ENCODE measurements at regions not wholly inside any gene's neighbourhood (a gene's known extent, or its start where the extent isn't known, plus 50 kb on each side); places are given as distances from the start of the nearest gene placed in this dataset.

DNA sequence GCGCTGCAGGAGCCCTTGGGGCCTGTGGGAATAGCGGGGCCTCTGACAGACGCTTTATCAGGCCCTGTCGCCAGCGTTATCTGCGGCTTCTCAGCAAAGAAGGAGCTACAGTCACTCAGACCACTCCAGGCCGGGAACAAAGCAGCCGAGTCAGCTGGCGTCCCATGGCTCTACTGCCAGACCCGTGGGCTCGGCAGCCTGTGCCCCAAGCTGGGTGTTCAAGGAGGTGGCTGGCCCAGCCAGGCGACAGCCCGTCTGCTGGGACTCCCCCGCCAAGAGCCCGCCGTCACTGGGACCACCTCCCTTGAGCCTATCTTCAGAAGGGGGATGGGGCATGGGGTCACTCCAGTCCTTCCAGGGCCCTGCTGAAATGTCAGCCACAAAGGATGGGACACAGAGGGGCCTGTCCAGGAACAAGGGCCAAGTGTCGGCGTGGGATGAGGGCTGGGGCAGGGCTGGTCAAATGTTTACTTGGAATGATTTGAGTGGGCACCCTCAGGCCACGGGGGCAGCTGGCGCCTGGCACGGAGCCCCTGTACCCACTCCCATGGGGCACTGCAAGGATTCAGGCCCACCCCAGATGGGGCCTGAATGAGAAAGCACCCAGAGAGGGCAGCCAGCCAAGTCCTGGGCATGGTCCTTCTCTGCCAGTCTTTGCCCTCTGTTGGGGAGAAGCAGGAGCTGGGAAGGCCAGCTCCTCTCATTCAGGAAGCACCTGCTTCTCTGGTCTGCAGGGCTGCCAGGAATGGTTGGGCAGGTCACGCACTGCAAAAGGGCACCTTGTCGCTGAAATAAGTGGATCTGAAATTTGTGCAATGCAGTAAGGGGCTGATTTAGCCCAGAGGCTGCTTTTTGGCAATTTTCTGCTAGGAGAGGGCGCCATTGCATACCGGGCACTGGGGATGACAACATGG, 148.3 kb downstream of the SMAD6 start:
- no peak overlapping the region for H3K27ac Mint-ChIP-seq
- no peak overlapping the region for H3K4me3 ChIP-seq (ENCODE audit: low read length)
- H3K36me3 Mint-ChIP-seq: no peaks in the 10 kb centered on the region
- H3K27me3 Mint-ChIP-seq: peaks cover 16 to 40% of the 10 kb centered on the region in 2 donors
- peaks cover 6 to 11% (median 11%) of the 10 kb centered on the region in 3 donors for H3K4me1 Mint-ChIP-seq
- H3K36me3 ChIP-seq (ENCODE audit: insufficient read depth, low read length): no peaks in the 10 kb centered on the region
- POLR2A ChIA-PET: no interaction called here
- H3K4me3 Mint-ChIP-seq: no peak overlapping the region
- H3K9me3 Mint-ChIP-seq: no peaks in the 10 kb centered on the region
- no peaks in the 10 kb centered on the region for H3K27me3 ChIP-seq (ENCODE audit: insufficient read depth, low read length, poor library complexity, severe bottlenecking)
- H3K4me1 ChIP-seq (ENCODE audit: insufficient read depth, low read length): no peaks in the 10 kb centered on the region
- H3K9me3 ChIP-seq (ENCODE audit: low read length): no peaks in the 10 kb centered on the region
- H3K27ac ChIP-seq (ENCODE audit: low read depth, low read length): no peak overlapping the region
- CTCF ChIA-PET: interaction anchor here (0.9 to 2.4 kb wide), 9 partner anchors 10 to 250 kb away, joined by 3 to 10 read pairs (median 9); no protein-coding TSS in a partner anchor
- no peak for DNase-seq

DNA sequence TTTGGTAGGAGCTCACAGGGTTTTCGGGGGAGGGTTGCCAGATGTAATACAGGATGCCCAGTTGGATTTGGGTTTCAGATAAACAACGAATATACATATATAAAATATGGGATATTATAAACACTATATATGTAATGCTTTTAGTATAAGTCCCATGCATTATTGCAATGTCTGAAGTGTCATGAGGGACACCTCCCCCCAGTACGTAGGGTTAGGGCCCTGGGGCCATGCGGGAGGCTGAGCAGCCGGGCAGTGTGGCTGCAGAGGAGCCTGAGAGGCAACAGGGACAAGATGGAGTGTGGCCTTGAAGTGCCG, 148.9 kb downstream of the SMAD6 start:
- ChIA-PET CTCF (interaction anchor here (0.9 to 2.4 kb wide), 9 partner anchors 9 to 250 kb away, joined by 3 to 10 read pairs (median 9); no protein-coding TSS in a partner anchor), POLR2A (no interaction called here)
- no peaks in the 10 kb centered on the region for H3K36me3 ChIP-seq (ENCODE audit: insufficient read depth, low read length)
- no peaks in the 10 kb centered on the region for H3K27me3 ChIP-seq (ENCODE audit: insufficient read depth, low read length, poor library complexity, severe bottlenecking)
- no peaks in the 10 kb centered on the region for H3K9me3 ChIP-seq (ENCODE audit: low read length)
- Mint-ChIP-seq H3K36me3 (no peaks in the 10 kb centered on the region), H3K4me3 (peak overlapping the region in 4 of 7 donors; percentile 59 to 63 (median 60)), H3K27ac (no peak overlapping the region), H3K27me3 (peaks cover 13 to 35% of the 10 kb centered on the region in 2 donors), H3K9me3 (no peaks in the 10 kb centered on the region), H3K4me1 (peaks cover 6 to 11% (median 11%) of the 10 kb centered on the region in 3 donors)
- no peak for DNase-seq
- H3K4me1 ChIP-seq (ENCODE audit: insufficient read depth, low read length): no peaks in the 10 kb centered on the region
- no peak overlapping the region for H3K27ac ChIP-seq (ENCODE audit: low read depth, low read length)
- H3K4me3 ChIP-seq (ENCODE audit: low read length): no peak overlapping the region

DNA sequence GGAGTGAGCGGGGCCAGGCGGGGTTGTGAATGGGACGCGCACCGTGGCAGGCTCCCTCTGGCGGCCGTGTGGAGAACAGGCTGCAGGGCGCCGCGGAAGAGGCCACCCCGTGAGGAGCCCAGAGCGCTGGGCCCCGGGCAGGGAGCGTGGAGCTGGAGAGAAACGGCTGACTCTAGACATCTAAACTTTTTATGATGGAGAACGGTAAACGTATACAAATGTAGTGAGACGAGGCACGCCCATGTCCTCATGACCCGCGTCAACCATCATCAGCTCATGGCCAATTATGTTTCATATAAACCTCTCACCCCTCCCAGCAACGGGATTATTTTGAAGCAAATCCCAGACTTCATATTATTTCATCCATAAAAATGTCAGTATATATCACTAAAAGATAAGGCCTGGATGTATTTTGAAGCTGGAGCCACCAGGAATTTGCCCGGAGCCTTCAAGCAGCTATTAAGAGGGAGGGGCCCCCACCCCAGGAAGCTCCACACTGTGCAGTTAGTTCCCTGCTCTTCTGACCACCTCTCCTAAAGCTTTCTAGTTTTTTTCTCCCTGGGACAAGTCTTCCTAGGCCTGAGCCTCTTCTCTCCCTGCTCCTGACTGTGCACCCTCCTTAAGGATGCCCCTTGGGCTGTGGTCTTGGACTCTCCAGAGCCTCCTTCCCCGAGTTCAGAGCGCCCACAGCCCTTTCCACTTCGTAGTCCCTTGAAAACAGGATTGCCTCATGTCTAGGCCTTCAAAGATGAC, 149.5 kb downstream of the SMAD6 start:
- H3K27me3 ChIP-seq (ENCODE audit: insufficient read depth, low read length, poor library complexity, severe bottlenecking): no peaks in the 10 kb centered on the region
- H3K4me3 ChIP-seq (ENCODE audit: low read length): no peak overlapping the region
- no peaks in the 10 kb centered on the region for H3K36me3 Mint-ChIP-seq
- H3K27ac Mint-ChIP-seq: no peak overlapping the region
- H3K27me3 Mint-ChIP-seq: peaks cover 12 to 35% of the 10 kb centered on the region in 2 donors
- H3K4me1 Mint-ChIP-seq: peaks cover 6 to 11% (median 11%) of the 10 kb centered on the region in 3 donors
- ChIA-PET CTCF (interaction anchor here (0.8 to 2.4 kb wide), 12 partner anchors 9 to 251 kb away, joined by 3 to 10 read pairs (median 5); no protein-coding TSS in a partner anchor), POLR2A (no interaction called here)
- no peaks in the 10 kb centered on the region for H3K9me3 Mint-ChIP-seq
- no peaks in the 10 kb centered on the region for H3K4me1 ChIP-seq (ENCODE audit: insufficient read depth, low read length)
- DNase-seq: peak; percentile 36 to 72 (median 49)
- no peaks in the 10 kb centered on the region for H3K9me3 ChIP-seq (ENCODE audit: low read length)
- no peaks in the 10 kb centered on the region for H3K36me3 ChIP-seq (ENCODE audit: insufficient read depth, low read length)
- H3K27ac ChIP-seq (ENCODE audit: low read depth, low read length): no peak overlapping the region
- H3K4me3 Mint-ChIP-seq: peak overlapping the region in 6 of 7 donors; percentile 34 to 63 (median 61)

DNA sequence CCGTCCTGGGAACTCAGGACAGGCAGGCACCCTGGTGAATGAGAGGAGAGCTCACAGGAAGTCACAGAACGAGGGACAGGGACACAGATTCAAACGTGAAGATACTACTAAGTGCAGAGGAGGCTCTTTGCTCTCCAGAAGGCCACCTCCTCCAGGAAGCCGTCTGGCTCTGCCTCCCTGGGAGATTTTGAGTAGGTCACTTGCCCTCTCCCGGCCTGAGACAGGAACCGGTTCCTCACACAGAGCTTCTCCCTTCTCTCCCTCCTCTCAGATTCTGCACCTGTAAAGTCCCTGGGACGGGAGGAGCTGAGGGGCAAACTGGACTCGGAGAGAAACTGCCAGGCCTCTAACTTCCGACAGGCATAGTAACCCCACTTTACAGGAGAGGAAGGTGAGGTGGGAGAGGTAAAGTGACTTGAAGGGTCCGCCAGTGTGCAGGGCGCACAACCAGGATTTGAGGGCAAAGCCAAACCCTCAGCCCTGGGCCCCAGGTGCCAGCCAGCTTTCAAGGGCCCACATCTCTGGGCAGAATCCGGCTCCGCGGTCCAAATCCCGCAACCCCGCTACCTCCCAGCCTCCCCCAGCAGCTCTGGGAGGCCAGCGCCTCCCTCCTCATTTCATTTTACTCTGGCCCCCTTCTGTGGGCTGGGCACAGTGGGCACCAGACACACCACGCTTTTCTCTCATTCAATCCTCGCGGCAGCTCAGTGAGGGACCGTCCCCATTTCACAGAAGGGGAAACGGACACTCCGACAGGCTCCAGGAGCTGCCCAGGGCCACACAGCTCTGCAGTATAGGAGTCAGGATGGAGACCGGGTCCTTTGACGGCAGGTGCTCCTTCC, 150.2 kb downstream of the SMAD6 start:
- Histone ChIP-seq H3K36me3 (ENCODE audit: insufficient read depth, low read length) (no peaks in the 10 kb centered on the region), H3K4me1 (ENCODE audit: insufficient read depth, low read length) (no peaks in the 10 kb centered on the region), H3K4me3 (ENCODE audit: low read length) (no peak overlapping the region), H3K27ac (ENCODE audit: low read depth, low read length) (no peak overlapping the region), H3K27me3 (ENCODE audit: insufficient read depth, low read length, poor library complexity, severe bottlenecking) (no peaks in the 10 kb centered on the region), H3K9me3 (ENCODE audit: low read length) (no peaks in the 10 kb centered on the region)
- peak overlapping the region in 1 of 7 donors; percentile 37 for H3K4me3 Mint-ChIP-seq
- H3K36me3 Mint-ChIP-seq: peaks cover 0 to under 1% (median 0%) of the 10 kb centered on the region in 3 donors
- POLR2A ChIA-PET: no interaction called here
- DNase-seq: no peak
- H3K9me3 Mint-ChIP-seq: no peaks in the 10 kb centered on the region
- H3K27ac Mint-ChIP-seq: peak overlapping the region in 1 of 8 donors; percentile 79
- H3K4me1 Mint-ChIP-seq: peaks cover 6 to 11% (median 11%) of the 10 kb centered on the region in 3 donors
- CTCF ChIA-PET: interaction anchor here (0.7 to 2.4 kb wide), 10 partner anchors 8 to 249 kb away, joined by 3 to 9 read pairs (median 4); no protein-coding TSS in a partner anchor
- peaks cover 12 to 36% of the 10 kb centered on the region in 2 donors for H3K27me3 Mint-ChIP-seq

DNA sequence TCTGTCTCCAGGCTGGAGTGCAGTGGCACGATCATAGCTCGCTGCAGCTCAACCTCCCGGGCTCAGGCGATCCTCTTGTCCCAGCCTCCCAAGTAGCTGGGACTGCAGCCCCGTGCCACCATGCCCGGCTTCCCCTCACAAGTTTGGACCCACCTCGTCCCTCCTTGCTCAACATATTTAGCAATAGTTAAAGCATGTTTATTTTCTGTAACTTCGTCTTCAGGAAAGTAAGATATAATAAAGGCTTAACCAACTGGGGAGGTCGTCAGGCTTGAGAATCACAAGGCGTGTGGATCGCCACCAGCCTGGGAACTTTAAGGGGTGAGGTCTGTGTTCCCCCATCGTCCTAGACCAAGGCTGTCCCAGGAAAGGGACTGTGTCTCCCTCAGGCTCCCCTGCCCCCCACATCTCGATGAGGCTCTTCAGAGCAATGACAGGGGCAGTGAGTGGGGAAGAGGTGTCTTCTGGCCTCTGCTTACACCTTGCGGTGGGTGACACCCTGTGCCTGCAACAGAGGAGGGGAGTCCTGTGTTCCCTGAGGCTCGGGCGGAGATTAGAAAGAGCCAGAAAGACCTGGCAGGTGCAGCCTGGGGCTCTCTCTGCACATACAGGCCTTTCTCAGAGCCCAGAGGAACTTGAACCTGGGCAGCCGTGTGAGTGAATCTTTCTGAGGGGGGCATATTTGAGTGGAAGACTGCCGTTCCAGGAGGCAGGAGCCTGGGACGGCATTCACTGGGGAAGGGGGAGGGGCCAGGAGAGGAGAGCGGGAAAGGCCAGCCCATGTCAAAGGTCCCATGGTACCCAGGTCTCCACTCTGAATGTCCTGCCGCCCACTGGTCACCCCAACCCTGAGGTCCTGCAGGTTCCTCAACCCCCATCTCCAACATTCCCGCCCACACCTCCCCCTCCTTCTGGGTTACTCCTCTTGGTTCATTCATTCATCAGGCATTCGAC, 152.3 kb downstream of the SMAD6 start:
- H3K27me3 Mint-ChIP-seq: peaks cover 10 to 37% of the 10 kb centered on the region in 2 donors
- no peak overlapping the region for H3K27ac ChIP-seq (ENCODE audit: low read depth, low read length)
- ChIA-PET CTCF (no interaction called here), POLR2A (no interaction called here)
- H3K4me3 Mint-ChIP-seq: no peak overlapping the region
- H3K9me3 Mint-ChIP-seq: no peaks in the 10 kb centered on the region
- no peaks in the 10 kb centered on the region for H3K4me1 ChIP-seq (ENCODE audit: insufficient read depth, low read length)
- peak overlapping the region in 1 of 8 donors; percentile 38 for H3K27ac Mint-ChIP-seq
- peaks cover 6 to 11% (median 11%) of the 10 kb centered on the region in 3 donors for H3K4me1 Mint-ChIP-seq
- H3K4me3 ChIP-seq (ENCODE audit: low read length): no peak overlapping the region
- no peaks in the 10 kb centered on the region for H3K9me3 ChIP-seq (ENCODE audit: low read length)
- H3K36me3 Mint-ChIP-seq: peaks cover 0 to 1% (median 0%) of the 10 kb centered on the region in 3 donors
- H3K27me3 ChIP-seq (ENCODE audit: insufficient read depth, low read length, poor library complexity, severe bottlenecking): no peaks in the 10 kb centered on the region
- DNase-seq: no peak
- no peaks in the 10 kb centered on the region for H3K36me3 ChIP-seq (ENCODE audit: insufficient read depth, low read length)

DNA sequence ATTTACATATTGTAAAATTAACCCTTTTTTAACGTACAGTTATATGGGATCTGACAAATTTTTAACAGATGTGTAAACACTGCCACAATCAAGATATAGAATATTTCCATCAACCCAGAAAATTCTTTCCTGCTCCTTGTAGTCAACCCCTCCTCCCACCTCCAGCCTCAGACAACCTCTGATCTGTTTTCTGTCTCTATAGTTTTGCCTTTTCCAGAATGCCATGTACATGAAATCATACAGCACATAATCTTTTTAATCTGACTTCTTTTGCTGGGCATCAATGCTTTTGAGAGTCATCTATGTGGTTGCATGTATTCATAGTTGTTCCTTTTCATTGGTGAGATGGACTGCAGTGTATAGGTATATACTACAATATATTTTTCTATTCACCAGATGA, 153.0 kb downstream of the SMAD6 start:
- Mint-ChIP-seq H3K27ac (no peak overlapping the region), H3K27me3 (peaks cover 12 to 39% of the 10 kb centered on the region in 2 donors), H3K4me1 (peaks cover 6 to 11% (median 11%) of the 10 kb centered on the region in 3 donors), H3K9me3 (no peaks in the 10 kb centered on the region), H3K36me3 (peaks cover 0 to 1% (median 0%) of the 10 kb centered on the region in 3 donors), H3K4me3 (no peak overlapping the region)
- DNase-seq: no peak
- Histone ChIP-seq H3K4me3 (ENCODE audit: low read length) (no peak overlapping the region), H3K27me3 (ENCODE audit: insufficient read depth, low read length, poor library complexity, severe bottlenecking) (no peaks in the 10 kb centered on the region), H3K4me1 (ENCODE audit: insufficient read depth, low read length) (no peaks in the 10 kb centered on the region), H3K27ac (ENCODE audit: low read depth, low read length) (no peak overlapping the region), H3K9me3 (ENCODE audit: low read length) (no peaks in the 10 kb centered on the region), H3K36me3 (ENCODE audit: insufficient read depth, low read length) (no peaks in the 10 kb centered on the region)
- ChIA-PET POLR2A (no interaction called here), CTCF (no interaction called here)

DNA sequence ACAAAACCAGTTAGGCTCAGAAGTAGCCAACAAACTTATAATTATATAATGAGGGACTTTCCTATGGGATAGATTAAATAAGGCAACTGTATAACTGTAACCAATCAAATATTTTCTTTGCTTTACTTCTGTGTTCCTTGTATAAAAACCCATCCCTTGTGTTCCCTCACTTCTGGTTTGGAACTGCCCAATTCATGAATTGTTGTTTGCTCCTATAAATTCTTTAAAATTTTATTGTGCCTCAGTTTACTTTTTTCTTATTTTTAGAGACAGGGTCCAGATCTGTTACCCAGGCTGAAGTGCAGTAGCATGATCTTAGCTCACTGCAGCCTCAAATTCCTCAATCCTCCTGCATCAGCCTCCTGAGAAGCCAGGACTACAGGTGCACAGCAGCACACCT, 155.7 kb downstream of the SMAD6 start:
- POLR2A ChIA-PET: no interaction called here
- peaks cover 0 to 1% (median 0%) of the 10 kb centered on the region in 3 donors for H3K36me3 Mint-ChIP-seq
- no peak overlapping the region for H3K4me3 Mint-ChIP-seq
- no peak overlapping the region for H3K4me3 ChIP-seq (ENCODE audit: low read length)
- H3K9me3 ChIP-seq (ENCODE audit: low read length): no peaks in the 10 kb centered on the region
- H3K27ac Mint-ChIP-seq: no peak overlapping the region
- peaks cover 0 to under 1% (median under 1%) of the 10 kb centered on the region in 3 donors for H3K4me1 Mint-ChIP-seq
- DNase-seq: no peak
- CTCF ChIA-PET: no interaction called here
- no peaks in the 10 kb centered on the region for H3K36me3 ChIP-seq (ENCODE audit: insufficient read depth, low read length)
- no peaks in the 10 kb centered on the region for H3K4me1 ChIP-seq (ENCODE audit: insufficient read depth, low read length)
- H3K27me3 Mint-ChIP-seq: peaks cover 15 to 55% of the 10 kb centered on the region in 2 donors
- no peaks in the 10 kb centered on the region for H3K9me3 Mint-ChIP-seq
- no peaks in the 10 kb centered on the region for H3K27me3 ChIP-seq (ENCODE audit: insufficient read depth, low read length, poor library complexity, severe bottlenecking)
- no peak overlapping the region for H3K27ac ChIP-seq (ENCODE audit: low read depth, low read length)
